ENCODE measurements at regions not wholly inside any gene's neighbourhood (a gene's known extent, or its start where the extent isn't known, plus 50 kb on each side); places are given as distances from the start of the nearest gene placed in this dataset.

GRCh38 chr4:53705972-53706371, 114.7 kb upstream of the LNX1 start:
- TF ChIP-seq CTCF (IDR thresholded peaks at IDR 0.05; ENCODE audit: poor library complexity, severe bottlenecking) (no peak), REST (IDR thresholded peaks at IDR 0.05; ENCODE audit: borderline replicate concordance) (no peak)
